Ammon's horn (tissue), 1 donor: ENCODE measurements at regions not wholly inside any gene's neighbourhood (a gene's known extent, or its start where the extent isn't known, plus 50 kb on each side); places are given as distances from the start of the nearest gene placed in this dataset.

ENCODE experiments used
- DNase-seq: peaks from one replicate; pipeline ENCODE4 v3.0.0-alpha.2; 2016; ENCODE audit warnings: low spot score

DNA sequence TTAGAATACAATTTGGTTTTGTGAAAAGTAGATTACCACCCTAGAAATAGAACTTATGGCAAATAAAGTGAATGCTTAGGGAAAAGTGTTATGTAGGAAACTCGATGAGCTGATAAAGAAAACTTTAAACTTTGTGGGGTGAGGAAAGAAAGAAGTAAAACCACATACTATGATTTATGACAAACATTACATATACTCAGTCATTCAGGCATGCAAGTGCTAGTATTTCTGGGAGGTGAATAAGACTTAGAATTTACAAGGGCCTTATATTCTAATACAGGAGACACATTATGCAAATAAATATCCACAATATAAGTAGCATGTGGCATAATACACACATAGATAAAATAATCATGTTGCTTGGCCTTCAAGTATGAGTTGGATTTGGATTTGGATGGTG lies 618.1 kb downstream of the XIRP2 start:
- no peak for DNase-seq

- no peak for DNase-seq
Measured at GRCh38 chr2:167504695-167505094, 616.4 kb downstream of the XIRP2 start.

- DNase-seq: no peak
Measured at GRCh38 chr2:167504061-167504460, 615.8 kb downstream of the XIRP2 start.

GRCh38 chr2:167501618-167502017 lies 613.3 kb downstream of the XIRP2 start:
- no peak for DNase-seq

DNA sequence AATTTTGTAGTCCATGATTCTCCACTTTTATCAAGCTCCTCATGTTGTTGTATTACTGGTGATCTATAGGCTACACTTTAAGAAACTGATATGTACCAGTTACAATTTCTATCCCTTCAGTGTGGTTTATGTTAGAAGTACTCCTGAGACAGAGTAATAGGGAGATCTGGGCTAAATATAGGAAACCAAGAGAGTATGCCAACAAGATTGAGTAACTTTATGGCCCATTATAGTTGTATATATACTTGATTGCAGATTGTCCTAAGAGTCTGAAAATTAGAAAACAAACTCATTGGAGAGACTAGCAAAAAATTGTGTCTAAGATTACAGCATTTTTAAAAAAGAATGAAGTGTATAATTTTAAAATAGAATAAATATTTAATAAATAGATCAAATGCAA lies 605.6 kb downstream of the XIRP2 start:
- DNase-seq: no peak

DNA sequence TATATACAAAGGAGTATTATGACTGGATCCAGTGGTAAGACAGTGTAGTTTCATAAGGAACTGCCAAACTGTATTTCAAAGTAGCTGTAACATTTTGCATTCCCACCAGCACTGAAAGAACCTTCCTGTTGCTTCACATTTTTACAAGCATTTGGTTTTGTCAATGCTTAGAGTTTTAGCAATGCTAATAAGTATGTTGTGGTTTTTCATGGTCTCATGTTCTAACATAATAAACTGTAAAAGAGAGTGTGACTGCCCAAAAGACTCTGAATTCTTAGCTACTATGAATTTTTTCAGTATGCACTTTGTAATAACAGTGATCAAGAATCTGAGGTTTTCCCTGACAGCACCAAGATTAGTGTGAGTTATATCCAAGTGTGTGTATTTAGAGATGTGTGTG lies 604.2 kb downstream of the XIRP2 start:
- no peak for DNase-seq

DNA sequence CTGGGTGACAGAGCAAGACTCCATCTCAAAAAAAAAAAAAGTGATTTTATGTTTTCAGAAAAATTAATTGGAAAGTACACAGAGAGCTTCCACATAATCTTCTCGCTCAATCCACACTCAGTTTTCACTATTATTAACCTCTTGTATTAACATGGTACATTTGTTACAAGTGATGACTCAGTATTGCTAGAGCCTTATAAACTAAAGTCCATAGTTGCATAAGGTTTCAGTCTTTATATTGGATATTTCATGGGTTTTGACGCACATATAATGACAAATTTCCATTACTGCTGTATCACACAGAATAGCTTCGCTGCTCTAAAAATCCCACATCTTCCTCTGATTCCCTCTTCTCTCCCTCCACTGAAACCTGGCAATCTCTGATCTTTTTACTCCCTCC lies 603.5 kb downstream of the XIRP2 start:
- no peak for DNase-seq

DNA sequence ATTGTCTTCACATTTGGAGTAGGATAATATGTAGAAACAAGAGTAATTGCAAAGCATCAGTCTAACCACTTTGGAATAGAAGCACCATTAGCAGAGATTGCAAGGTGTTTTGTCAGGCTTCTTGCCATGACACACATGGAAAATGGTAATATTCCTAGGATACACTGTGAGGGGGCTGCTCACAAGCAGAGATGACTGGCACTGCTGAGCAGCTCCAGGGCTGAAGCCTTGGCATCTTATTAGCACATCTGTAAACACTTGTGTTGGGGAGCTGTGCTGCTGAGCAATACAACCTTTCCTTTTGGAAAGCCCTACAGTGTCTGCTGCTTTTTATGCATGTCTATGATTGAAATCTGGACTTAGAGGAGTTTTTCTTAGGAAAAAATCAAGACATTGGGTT lies 602.2 kb downstream of the XIRP2 start:
- no peak for DNase-seq

GRCh38 chr2:167489325-167489724 lies 601.0 kb downstream of the XIRP2 start:
- peak; percentile 26 for DNase-seq

- DNase-seq: no peak
Measured at GRCh38 chr2:167487728-167488127, 599.4 kb downstream of the XIRP2 start.

DNA sequence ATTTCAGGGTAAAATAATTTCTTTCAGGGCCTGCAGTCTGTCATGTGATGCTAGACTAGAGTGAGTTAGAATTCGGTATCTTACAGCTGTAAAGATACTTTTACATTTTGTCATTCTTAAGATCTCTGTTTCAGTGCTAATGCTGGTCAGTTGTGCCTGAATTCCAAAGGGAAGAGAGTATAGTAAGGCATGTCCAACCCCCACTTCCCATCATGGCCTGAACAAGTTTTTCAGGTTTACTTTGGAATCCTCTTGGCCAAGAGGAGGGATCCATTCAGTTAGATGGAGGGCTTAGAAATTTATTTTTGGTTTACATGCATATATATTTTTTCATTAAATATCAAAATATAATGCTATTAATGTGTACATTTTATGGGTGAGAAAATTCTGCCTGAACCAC lies 596.6 kb downstream of the XIRP2 start:
- no peak for DNase-seq

DNA sequence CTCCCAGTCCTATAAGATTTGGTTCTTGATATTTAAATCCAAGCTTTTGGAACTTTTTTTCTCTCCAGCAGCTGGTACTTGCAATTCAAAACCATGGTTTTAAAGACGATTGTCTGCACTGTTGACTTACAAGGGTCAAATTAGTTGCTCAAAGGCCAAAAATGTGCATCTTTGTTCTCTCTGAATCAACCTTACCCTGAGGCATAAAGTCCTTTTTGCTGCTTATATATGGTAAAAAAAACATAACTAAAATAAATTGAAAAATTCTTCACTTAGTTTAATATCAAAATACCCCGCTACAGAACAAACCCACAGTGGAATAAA lies 592.7 kb downstream of the XIRP2 start:
- DNase-seq: no peak

DNA sequence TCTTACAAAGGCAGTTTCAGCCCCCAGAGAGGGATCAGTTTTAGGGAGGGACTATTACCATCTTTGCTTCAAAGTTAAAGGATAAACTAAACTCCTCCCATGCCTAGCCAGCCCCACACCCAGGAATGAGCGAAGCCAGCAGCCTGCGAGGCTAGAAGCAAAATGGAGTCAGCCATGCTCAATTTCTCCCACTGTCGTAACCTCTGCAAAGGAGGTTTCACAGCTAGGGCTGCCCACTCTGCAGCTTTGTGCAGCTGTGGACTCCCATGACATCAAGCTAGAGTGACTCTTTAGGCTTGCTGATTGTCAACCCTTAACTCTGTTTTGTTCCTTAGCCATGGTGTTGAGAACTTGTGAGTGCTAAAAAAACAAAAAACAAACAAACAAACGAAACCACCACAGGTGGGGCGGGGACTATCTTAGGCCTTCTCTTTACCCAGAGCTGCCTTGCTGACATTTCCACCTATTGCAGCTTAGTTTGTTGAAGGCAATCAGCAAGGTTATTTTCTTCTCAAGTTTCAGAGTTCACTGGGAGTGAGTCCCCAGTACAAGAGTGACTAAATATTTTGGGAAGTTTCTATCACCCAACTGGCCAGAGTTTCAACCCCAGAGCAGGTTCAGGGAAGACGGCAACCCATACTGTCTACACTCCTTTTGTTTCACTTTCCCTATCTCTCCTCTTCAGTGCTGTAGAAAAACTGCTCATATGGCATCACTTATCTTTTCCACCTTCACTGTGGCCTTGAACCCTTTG lies 592.1 kb downstream of the XIRP2 start:
- no peak for DNase-seq

DNA sequence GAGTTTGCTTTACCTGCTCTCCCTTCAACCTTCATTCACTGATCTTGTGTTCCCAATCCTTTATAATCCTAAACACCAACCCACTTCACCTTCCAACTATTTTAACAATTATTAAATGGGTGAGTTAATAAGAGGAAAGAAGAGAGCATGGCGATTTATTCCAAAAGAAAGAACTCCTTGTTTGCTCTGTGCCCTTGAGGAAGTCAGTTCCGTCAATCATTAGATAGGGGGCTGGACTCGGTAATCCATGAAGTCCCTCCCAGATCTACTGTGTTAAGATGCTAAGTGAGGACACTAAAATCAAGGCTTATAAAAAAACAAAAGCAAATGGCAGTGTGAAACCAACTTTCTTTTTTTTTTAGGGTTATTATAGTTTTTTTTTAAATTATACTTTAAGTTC lies 589.9 kb downstream of the XIRP2 start:
- DNase-seq: no peak

- DNase-seq: no peak
Measured at GRCh38 chr2:167475791-167476190, 587.5 kb downstream of the XIRP2 start.

DNA sequence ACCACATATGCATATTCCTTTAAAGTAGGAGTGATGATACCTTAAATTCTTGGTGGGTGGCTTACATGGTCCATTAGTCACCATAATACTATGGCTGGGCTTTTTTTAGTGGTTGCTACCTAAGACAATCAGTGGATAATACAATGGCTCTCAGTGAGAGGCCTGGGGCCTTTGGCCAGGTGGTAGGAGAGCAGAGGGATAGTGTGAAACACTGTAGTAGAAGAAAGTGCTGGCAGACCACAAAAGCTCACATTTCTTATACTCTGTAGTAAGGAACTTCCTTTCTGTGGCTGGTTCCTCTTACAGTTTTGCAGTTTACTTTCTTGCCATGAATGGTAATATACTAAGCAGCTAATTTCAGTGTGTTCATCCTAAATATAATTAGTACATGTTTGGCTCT lies 583.5 kb downstream of the XIRP2 start:
- DNase-seq: no peak

DNA sequence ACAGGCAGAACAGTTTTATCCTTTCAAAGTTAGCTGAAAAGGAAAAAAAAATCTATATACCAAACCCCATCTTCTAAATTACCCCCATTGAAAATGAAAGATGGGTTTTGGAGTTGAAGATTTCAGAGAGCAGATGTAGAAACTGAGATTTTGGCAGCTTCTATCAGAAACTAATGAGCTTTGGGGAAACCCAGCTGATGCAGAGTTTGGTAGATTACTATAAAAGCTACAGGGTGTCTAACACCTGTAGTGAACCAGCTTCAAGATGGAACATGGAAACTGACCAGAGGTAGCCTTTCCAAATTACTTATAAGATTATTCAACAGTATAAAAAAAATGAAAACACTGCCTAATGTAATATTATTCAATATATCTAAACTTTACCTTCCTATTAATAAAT lies 583.1 kb downstream of the XIRP2 start:
- DNase-seq: no peak

DNA sequence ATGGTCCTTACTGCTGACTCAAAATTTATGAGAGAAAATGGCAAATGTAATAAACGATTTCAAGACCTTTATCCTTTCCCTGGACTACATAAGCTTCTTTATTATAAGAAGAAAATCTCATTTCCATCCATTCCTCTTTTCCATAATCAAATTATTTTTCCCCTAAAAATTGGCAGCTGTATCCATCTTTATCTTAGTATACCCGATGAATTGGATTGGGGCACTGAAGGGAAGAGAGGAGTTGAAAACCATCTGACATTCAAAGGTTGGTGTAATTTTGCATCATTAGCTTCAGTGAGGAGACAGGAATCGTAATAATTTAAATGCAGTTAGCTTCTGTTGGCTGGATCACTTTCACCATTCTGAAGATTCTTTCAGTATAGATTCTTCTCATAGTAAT lies 574.1 kb downstream of the XIRP2 start:
- no peak for DNase-seq

- no peak for DNase-seq
Measured at GRCh38 chr2:167454036-167454435, 565.8 kb downstream of the XIRP2 start.

GRCh38 chr2:167451496-167452289 lies 563.4 kb downstream of the XIRP2 start:
- no peak for DNase-seq

DNA sequence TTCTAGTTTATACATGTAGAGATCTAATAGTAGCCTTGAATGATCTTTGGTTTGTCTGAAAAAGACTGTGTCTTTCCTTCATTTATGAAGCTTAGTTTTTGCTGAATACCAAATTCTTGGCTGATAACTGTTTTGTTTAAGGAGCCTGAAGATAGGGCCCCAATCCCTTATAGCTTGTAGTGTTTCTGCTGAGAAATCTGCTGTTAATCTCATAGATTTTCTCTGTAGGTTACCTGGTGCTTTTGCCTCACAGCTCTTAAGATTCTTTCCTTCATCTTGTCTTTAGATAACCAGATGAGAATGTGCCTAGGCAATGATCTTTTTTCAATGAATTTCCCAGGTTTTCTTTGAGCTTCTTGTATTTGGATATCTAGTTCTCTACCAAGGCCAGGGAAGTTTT lies 562.1 kb downstream of the XIRP2 start:
- no peak for DNase-seq

DNA sequence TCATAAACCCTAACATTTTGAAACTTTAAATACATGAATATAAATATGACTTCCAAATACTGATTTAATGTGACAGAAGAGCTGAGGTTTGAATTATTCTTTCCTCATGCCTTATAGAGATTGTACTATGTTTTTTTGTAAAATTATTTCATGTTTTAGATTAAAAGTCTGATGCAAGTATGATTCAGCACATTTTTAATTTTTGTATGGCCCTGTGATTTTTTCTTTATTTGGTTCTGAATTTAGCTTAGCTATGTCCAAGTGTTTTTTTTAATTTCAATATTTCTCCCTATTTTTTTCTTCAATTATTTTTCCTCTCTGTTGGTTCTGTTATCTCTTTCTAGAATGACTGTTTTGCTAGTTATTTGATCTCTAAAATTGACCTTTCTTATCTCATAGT lies 552.1 kb downstream of the XIRP2 start:
- DNase-seq: no peak

- no peak for DNase-seq
Measured at GRCh38 chr2:167438206-167438605, 549.9 kb downstream of the XIRP2 start.

DNA sequence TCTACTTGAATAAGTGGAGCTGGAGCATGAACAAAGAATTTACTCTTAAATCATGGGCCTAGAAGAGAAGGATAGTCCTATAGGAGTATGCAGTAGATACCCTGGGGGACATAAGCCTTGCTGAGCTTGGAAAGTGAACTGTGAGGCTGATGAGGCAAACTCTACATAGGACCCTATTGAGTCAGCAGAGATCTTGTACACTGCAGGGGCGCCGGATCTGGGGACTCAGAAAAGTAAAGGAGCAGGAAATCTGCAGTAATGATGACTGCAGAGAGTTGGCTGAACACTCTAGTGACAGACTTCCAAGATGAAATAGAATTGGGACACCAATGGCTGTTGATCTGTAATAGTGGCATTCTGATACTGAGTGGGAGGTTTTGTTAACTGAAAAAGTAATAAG lies 543.7 kb downstream of the XIRP2 start:
- DNase-seq: peak; percentile 18
